Uterus (tissue), 2 donors: ENCODE measurements at regions not wholly inside any gene's neighbourhood (a gene's known extent, or its start where the extent isn't known, plus 50 kb on each side); places are given as distances from the start of the nearest gene placed in this dataset.

ENCODE experiments used
- CTCF ChIP-seq, 4 experiments: fragments of 200-600 bp in 2 of 4; fragments of 450-650 bp in 2 of 4; sonication (generic) in 2 of 4; IDR thresholded peaks; one replicate each; pipeline ENCODE4 v1.5.1; 2016 to 2019; ENCODE audit warnings: antibody characterized with exemption in 4 of 4, mild to moderate bottlenecking in 2 of 4, moderate library complexity in 1 of 4
- POLR2A ChIP-seq, 2 donors: fragments of 450-650 bp; IDR thresholded peaks; one replicate each; pipeline ENCODE4 v1.6.1; 2016; ENCODE audit warnings: antibody characterized with exemption in 2 of 2, mild to moderate bottlenecking in 1 of 2, moderate library complexity in 1 of 2

DNA sequence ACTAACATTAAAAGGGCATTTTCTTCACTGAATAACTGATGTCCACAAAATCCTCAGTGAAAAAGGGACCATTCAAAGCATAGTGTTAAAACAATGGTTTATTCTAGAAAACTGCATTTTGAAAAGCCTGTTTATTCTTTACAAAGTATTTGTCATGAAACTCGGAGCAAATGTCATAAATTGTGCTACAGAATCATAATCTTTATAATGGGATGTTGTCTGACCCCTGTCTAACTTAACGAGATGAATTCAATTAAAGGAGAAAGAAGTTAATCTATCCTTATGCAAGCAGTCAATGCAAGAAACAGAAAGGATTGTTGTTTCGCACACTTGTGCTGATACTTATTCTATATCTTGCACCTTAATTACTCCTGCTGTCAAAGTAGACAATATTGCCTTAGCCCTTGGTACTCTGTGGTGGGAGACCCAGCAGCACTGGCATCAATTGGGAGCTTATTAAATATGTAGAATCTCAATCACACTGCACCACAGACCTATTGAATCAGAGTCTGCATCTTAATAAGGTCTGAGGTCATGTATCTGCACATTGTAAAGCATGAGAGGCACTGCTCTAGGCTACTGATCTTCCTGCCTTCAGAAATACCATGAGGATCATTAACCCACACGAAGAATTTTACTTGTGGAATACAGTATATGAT lies 708.3 kb downstream of the HDGFL1 start:
- TF ChIP-seq POLR2A (IDR thresholded peaks at IDR 0.05) (no peak), CTCF (IDR thresholded peaks at IDR 0.05) (no peak)
